ENCODE measurements at regions not wholly inside any gene's neighbourhood (a gene's known extent, or its start where the extent isn't known, plus 50 kb on each side); places are given as distances from the start of the nearest gene placed in this dataset.

GRCh38 chrX:30488092-30488491 is 89.5 kb downstream of the TASL start:
- no peaks in the 10 kb centered on the region for H3K36me3 ChIP-seq (ENCODE audit: control insufficient read depth in 1 of 2, insufficient read depth in 2 of 2, low read depth in 1 of 2, low read length in 2 of 2)
- no peak overlapping the region for H3K23ac ChIP-seq (ENCODE audit: low read length in 2 of 2)
- H3K9ac ChIP-seq (ENCODE audit: low read length), result no peak overlapping the region
- no peaks in the 10 kb centered on the region for H3K4me1 ChIP-seq (ENCODE audit: control insufficient read depth, insufficient read depth, low read depth, low read length)
- H3K9me3 ChIP-seq (ENCODE audit: control insufficient read depth, low read length), result no peaks in the 10 kb centered on the region
- H3K79me1 ChIP-seq (replicated peaks; ENCODE audit: low read length, poor library complexity, severe bottlenecking), result no peaks in the 10 kb centered on the region
- no peak overlapping the region for H3K4me3 ChIP-seq (ENCODE audit: insufficient read depth in 1 of 2, low read depth in 1 of 2, low read length in 2 of 2)
- H3K4ac ChIP-seq (ENCODE audit: low read depth in 1 of 2, low read length in 2 of 2), result no peak overlapping the region
- no peak overlapping the region for H2BK5ac ChIP-seq (ENCODE audit: low read depth, low read length, poor library complexity, severe bottlenecking)
- no peak overlapping the region for H4K8ac ChIP-seq (ENCODE audit: low read length)
- H3K18ac ChIP-seq (ENCODE audit: low read depth in 1 of 2, low read length in 2 of 2), result no peak overlapping the region
- H2BK120ac ChIP-seq (ENCODE audit: low read depth, low read length), result no peak overlapping the region
- no peak overlapping the region for H3K27ac ChIP-seq (ENCODE audit: low read length, poor library complexity, severe bottlenecking)
- no peak overlapping the region for H2BK15ac ChIP-seq (ENCODE audit: low read depth, poor library complexity, severe bottlenecking)
- H2AFZ ChIP-seq (ENCODE audit: low read depth, low read length), result no peak overlapping the region
- peak; percentile 2 for DNase-seq
- H3K27me3 ChIP-seq (ENCODE audit: control insufficient read depth in 1 of 2, insufficient read depth in 1 of 2, low read length in 2 of 2), result no peaks in the 10 kb centered on the region
- H4K91ac ChIP-seq (ENCODE audit: low read length), result no peak overlapping the region
- H2BK12ac ChIP-seq (ENCODE audit: low read length in 2 of 2), result no peak overlapping the region
- H3K4me2 ChIP-seq (ENCODE audit: low read length, poor library complexity, severe bottlenecking), result no peak overlapping the region
- no peak overlapping the region for H3K14ac ChIP-seq (ENCODE audit: low read length in 2 of 2)
- H2AK5ac ChIP-seq (ENCODE audit: low read length, severe bottlenecking), result no peak overlapping the region
- 0% methylated on average over 1 of the region's 3 CpGs for WGBS

- Histone ChIP-seq H3K79me1 (replicated peaks; ENCODE audit: low read length, poor library complexity, severe bottlenecking) (no peaks in the 10 kb centered on the region), H3K23ac (ENCODE audit: low read length in 2 of 2) (no peak overlapping the region), H4K91ac (ENCODE audit: low read length) (no peak overlapping the region), H2BK5ac (ENCODE audit: low read depth, low read length, poor library complexity, severe bottlenecking) (no peak overlapping the region), H2BK120ac (ENCODE audit: low read depth, low read length) (no peak overlapping the region), H3K36me3 (ENCODE audit: control insufficient read depth in 1 of 2, insufficient read depth in 2 of 2, low read depth in 1 of 2, low read length in 2 of 2) (no peaks in the 10 kb centered on the region), H2BK12ac (ENCODE audit: low read length in 2 of 2) (no peak overlapping the region), H2BK15ac (ENCODE audit: low read depth, poor library complexity, severe bottlenecking) (no peak overlapping the region), H2AK5ac (ENCODE audit: low read length, severe bottlenecking) (no peak overlapping the region), H3K27me3 (ENCODE audit: control insufficient read depth in 1 of 2, insufficient read depth in 1 of 2, low read length in 2 of 2) (no peaks in the 10 kb centered on the region), H3K9me3 (ENCODE audit: control insufficient read depth, low read length) (no peaks in the 10 kb centered on the region), H3K4me1 (ENCODE audit: control insufficient read depth, insufficient read depth, low read depth, low read length) (no peaks in the 10 kb centered on the region), H3K4me2 (ENCODE audit: low read length, poor library complexity, severe bottlenecking) (no peak overlapping the region), H3K4ac (ENCODE audit: low read depth in 1 of 2, low read length in 2 of 2) (no peak overlapping the region), H3K14ac (ENCODE audit: low read length in 2 of 2) (no peak overlapping the region), H3K9ac (ENCODE audit: low read length) (no peak overlapping the region), H4K8ac (ENCODE audit: low read length) (no peak overlapping the region), H3K18ac (ENCODE audit: low read depth in 1 of 2, low read length in 2 of 2) (no peak overlapping the region), H3K4me3 (ENCODE audit: insufficient read depth in 1 of 2, low read depth in 1 of 2, low read length in 2 of 2) (no peak overlapping the region), H2AFZ (ENCODE audit: low read depth, low read length) (no peak overlapping the region), H3K27ac (ENCODE audit: low read length, poor library complexity, severe bottlenecking) (no peak overlapping the region)
- DNase-seq, result no peak
- 98% methylated on average over 2 of the region's 2 CpGs for WGBS
Observed at GRCh38 chrX:30483996-30484395, 93.6 kb downstream of the TASL start.

GRCh38 chrX:30468471-30468870 is 109.1 kb downstream of the TASL start:
- no peak overlapping the region for H3K14ac ChIP-seq (ENCODE audit: low read length in 2 of 2)
- H3K4me1 ChIP-seq (ENCODE audit: control insufficient read depth, insufficient read depth, low read depth, low read length), result no peaks in the 10 kb centered on the region
- no peak overlapping the region for H3K4me3 ChIP-seq (ENCODE audit: insufficient read depth in 1 of 2, low read depth in 1 of 2, low read length in 2 of 2)
- H2BK5ac ChIP-seq (ENCODE audit: low read depth, low read length, poor library complexity, severe bottlenecking), result no peak overlapping the region
- H3K4me2 ChIP-seq (ENCODE audit: low read length, poor library complexity, severe bottlenecking), result no peak overlapping the region
- H2AK5ac ChIP-seq (ENCODE audit: low read length, severe bottlenecking), result no peak overlapping the region
- H4K91ac ChIP-seq (ENCODE audit: low read length), result no peak overlapping the region
- H4K8ac ChIP-seq (ENCODE audit: low read length), result no peak overlapping the region
- H3K36me3 ChIP-seq (ENCODE audit: control insufficient read depth in 1 of 2, insufficient read depth in 2 of 2, low read depth in 1 of 2, low read length in 2 of 2), result no peaks in the 10 kb centered on the region
- no peak overlapping the region for H2BK12ac ChIP-seq (ENCODE audit: low read length in 2 of 2)
- H3K27ac ChIP-seq (ENCODE audit: low read length, poor library complexity, severe bottlenecking), result no peak overlapping the region
- no peak overlapping the region for H2BK15ac ChIP-seq (ENCODE audit: low read depth, poor library complexity, severe bottlenecking)
- no peaks in the 10 kb centered on the region for H3K9me3 ChIP-seq (ENCODE audit: control insufficient read depth, low read length)
- no CpG with 5 or more reads among the region's 3 CpGs for WGBS
- no peak overlapping the region for H3K9ac ChIP-seq (ENCODE audit: low read length)
- H3K27me3 ChIP-seq (ENCODE audit: control insufficient read depth in 1 of 2, insufficient read depth in 1 of 2, low read length in 2 of 2), result peaks cover 0 to 9% of the 10 kb centered on the region in 2 experiments
- peak; percentile 7 for DNase-seq
- H3K23ac ChIP-seq (ENCODE audit: low read length in 2 of 2), result no peak overlapping the region
- no peak overlapping the region for H3K4ac ChIP-seq (ENCODE audit: low read depth in 1 of 2, low read length in 2 of 2)
- H2BK120ac ChIP-seq (ENCODE audit: low read depth, low read length), result no peak overlapping the region
- H3K79me1 ChIP-seq (replicated peaks; ENCODE audit: low read length, poor library complexity, severe bottlenecking), result no peaks in the 10 kb centered on the region
- no peak overlapping the region for H2AFZ ChIP-seq (ENCODE audit: low read depth, low read length)
- H3K18ac ChIP-seq (ENCODE audit: low read depth in 1 of 2, low read length in 2 of 2), result no peak overlapping the region
